NB4 (cell line): ENCODE measurements at regions not wholly inside any gene's neighbourhood (a gene's known extent, or its start where the extent isn't known, plus 50 kb on each side); places are given as distances from the start of the nearest gene placed in this dataset.

ENCODE experiments used
- CTCF ChIP-seq: IDR thresholded peaks from one replicate; pipeline ENCODE4 v1.5.1; 2012; ENCODE audit warnings: low read depth, low read length
- MAX ChIP-seq: IDR thresholded peaks from 2 replicates; pipeline ENCODE4 v1.6.1; 2011; ENCODE audit warnings: low read depth, low read length
- MYC ChIP-seq: IDR thresholded peaks from 2 replicates; pipeline ENCODE4 v1.6.1; 2011; ENCODE audit warnings: low read depth, low read length
- POLR2A ChIP-seq: IDR thresholded peaks from 2 replicates; pipeline ENCODE4 v1.6.1; 2011; ENCODE audit warnings: mild to moderate bottlenecking; ENCODE audit not compliant: insufficient read length; ENCODE audit errors: extremely low read depth

- no peak for TF ChIP-seq CTCF
- TF ChIP-seq POLR2A, result no peak
- TF ChIP-seq MYC, result no peak
- TF ChIP-seq MAX, result no peak
Measured at GRCh38 chr1:73804935-73805334, 393.0 kb downstream of the LRRIQ3 start.
